Stimulated activated CD8-positive, alpha-beta memory T cell treated with anti-CD3 and anti-CD28 coated beads, Interleukin-12 subunit alpha, Interleukin-12 subunit beta, amount 100 ng/mL, for 4 hours (primary cell): ENCODE measurements at regions not wholly inside any gene's neighbourhood (a gene's known extent, or its start where the extent isn't known, plus 50 kb on each side); places are given as distances from the start of the nearest gene placed in this dataset.

ENCODE experiments used
- DNase-seq: peaks from one replicate; pipeline ENCODE4 v3.0.0-alpha.2; 2020; ENCODE audit warnings: low read depth

GRCh38 chr2:47236503-47237215, 60.3 kb upstream of the CALM2 start:
- no peak for DNase-seq

GRCh38 chr2:47235132-47235531, 58.8 kb upstream of the CALM2 start:
- no peak for DNase-seq

- DNase-seq, result no peak
Observed at GRCh38 chr2:47234456-47234855, 58.1 kb upstream of the CALM2 start.

- no peak for DNase-seq
Observed at GRCh38 chr2:47232738-47233415, 56.6 kb upstream of the CALM2 start.

- DNase-seq, result no peak
Observed at GRCh38 chr2:47230418-47230817, 54.1 kb upstream of the CALM2 start.

- no peak for DNase-seq
Observed at GRCh38 chr2:47227532-47228279, 51.4 kb upstream of the CALM2 start.

- no peak for DNase-seq
Observed at GRCh38 chr2:47226923-47227220, 50.6 kb upstream of the CALM2 start.

- DNase-seq, result no peak
Observed at GRCh38 chr2:47226132-47226922, 50.0 kb upstream of the CALM2 start.
